ENCODE measurements at regions not wholly inside any gene's neighbourhood (a gene's known extent, or its start where the extent isn't known, plus 50 kb on each side); places are given as distances from the start of the nearest gene placed in this dataset.
"Not testable (repeated sequence)": the region's sequence is repeated elsewhere in the genome, so short reads cannot be mapped to it uniquely, and the experiment has no call there.

DNA sequence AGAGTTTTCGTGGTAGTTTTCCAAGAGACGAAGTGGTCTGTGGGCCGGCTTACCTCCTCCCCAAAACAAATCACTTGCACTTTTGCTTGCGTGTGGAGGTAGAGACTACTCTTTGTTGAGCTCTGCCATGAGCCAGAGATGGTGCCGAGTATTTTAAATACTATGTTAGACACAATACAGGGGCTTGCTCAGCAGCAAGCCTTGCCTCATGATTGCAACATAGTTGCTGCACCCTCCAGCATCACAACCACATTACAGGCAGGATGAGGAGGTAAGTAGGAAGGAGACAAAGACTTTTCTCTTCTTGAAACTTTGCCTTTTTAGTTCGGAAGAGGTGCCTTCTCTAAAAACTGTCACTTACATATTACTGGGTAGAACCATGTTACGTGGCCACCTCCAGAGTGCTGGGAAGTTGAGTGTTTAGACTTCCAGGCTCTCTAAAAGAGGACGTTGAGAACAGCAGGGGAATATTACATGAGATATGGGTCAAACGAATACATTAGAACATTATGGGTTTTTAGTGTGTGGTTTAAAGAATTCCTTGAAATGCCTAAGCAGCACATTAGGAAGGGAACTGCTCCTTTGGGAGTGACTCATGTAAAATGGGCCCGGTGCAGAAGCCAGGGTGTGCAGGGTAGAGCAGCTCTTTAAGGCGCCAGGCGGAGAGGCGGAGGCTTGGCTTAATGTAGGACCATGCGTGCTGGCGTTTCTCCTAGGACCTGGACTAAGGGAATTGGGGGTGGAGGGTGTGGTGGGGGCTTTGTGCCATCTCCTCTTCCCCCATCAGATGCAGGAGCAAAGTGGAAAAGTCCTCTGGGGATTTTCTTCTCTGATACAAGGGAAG is 110.6 kb upstream of the PRMT8 start:
- no peak overlapping the region for H3K4me3 ChIP-seq
- H3K27ac ChIP-seq = no peak overlapping the region
- intact Hi-C loops (cut with DNase I) = no loop called here
- no peaks in the 10 kb centered on the region for H3K9me3 ChIP-seq
- TF ChIP-seq, protein P1, sequence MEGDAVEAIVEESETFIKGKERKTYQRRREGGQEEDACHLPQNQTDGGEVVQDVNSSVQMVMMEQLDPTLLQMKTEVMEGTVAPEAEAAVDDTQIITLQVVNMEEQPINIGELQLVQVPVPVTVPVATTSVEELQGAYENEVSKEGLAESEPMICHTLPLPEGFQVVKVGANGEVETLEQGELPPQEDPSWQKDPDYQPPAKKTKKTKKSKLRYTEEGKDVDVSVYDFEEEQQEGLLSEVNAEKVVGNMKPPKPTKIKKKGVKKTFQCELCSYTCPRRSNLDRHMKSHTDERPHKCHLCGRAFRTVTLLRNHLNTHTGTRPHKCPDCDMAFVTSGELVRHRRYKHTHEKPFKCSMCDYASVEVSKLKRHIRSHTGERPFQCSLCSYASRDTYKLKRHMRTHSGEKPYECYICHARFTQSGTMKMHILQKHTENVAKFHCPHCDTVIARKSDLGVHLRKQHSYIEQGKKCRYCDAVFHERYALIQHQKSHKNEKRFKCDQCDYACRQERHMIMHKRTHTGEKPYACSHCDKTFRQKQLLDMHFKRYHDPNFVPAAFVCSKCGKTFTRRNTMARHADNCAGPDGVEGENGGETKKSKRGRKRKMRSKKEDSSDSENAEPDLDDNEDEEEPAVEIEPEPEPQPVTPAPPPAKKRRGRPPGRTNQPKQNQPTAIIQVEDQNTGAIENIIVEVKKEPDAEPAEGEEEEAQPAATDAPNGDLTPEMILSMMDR (IDR thresholded peaks at IDR 0.05) = no peak
- DNase-seq (no peak), ATAC-seq (no peak)
- peaks cover 5% of the 10 kb centered on the region for H3K4me1 ChIP-seq
- no peaks in the 10 kb centered on the region for H3K27me3 ChIP-seq
- H3K36me3 ChIP-seq = no peaks in the 10 kb centered on the region

DNA sequence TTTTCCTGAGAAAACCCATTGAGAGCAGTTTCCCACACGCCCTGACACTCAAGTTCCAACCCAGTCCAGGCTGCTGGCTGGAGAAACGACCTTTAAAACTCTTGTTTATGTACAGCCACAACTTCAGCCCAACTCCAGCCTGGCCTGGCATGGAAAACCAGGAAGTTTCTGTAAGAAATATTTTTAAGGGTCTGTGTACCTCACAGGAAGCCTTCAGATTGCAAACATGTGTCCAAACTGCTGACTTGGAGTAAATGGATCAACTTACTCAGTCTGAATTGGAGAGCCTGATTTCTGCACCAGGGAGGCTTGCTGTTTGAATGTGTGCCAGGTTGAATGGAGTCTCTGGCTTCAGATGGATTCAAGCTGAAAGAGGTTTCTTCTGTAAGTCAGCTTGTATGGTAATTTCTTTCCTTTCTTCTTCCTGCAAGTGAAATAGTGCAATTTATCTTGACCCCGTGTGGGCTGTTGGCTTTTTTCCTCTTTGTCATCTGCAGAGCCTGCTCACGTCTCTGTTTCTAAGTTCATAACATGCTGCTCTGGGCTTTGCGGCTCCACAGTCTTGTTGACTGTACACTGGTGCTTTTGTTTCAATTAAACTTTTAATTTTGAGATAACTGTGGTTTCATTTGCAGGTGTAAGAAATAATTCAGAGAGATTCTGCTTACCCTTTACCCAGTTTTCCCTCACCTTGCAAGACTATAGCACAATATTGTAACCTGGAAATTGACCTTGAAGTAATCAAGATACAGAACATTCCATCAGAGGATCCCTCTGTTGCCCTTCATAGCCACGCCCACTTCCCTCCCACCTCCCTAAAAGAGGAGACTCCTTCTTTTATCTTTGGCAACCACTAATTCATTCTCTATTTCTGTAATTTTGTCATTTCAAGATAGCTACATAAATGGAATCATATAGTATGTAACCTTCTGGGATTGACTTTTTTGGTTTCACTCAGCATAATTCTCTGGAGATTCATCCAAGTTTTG is 109.7 kb upstream of the PRMT8 start:
- DNase-seq = no peak
- peaks cover 4% of the 10 kb centered on the region for H3K27me3 ChIP-seq
- peaks cover 5% of the 10 kb centered on the region for H3K4me1 ChIP-seq
- TF ChIP-seq, protein P1 (IDR thresholded peaks at IDR 0.05) = no peak
- ATAC-seq = no peak
- no peaks in the 10 kb centered on the region for H3K36me3 ChIP-seq
- H3K27ac ChIP-seq = no peak overlapping the region
- H3K9me3 ChIP-seq = no peaks in the 10 kb centered on the region
- intact Hi-C loops (cut with DNase I) = no loop called here
- no peak overlapping the region for H3K4me3 ChIP-seq

DNA sequence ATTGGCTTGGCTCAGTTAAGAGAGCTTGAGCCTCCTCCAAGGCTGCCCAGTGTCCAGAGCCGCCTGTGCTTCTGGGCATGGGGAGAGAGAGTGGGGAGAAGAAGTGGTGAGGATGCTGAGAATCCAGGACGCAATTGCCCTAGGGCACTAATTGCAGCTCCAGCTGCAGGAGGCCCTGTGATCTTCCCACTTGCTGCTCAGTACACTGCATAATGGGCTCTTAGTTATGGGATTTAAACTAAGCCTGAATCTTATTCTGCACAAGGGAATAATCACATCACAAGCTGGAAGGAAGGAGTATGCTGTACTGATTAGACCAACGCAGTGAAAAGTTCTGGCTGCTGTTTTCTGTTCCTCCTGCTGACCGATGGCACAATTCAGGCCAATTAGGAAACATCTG is 101.0 kb upstream of the PRMT8 start:
- H3K4me1 ChIP-seq = no peaks in the 10 kb centered on the region
- peaks cover 8% of the 10 kb centered on the region for H3K27me3 ChIP-seq
- no peaks in the 10 kb centered on the region for H3K9me3 ChIP-seq
- ATAC-seq = no peak
- H3K4me3 ChIP-seq = no peak overlapping the region
- DNase-seq = no peak
- intact Hi-C loops (cut with DNase I) = no loop called here
- no peak overlapping the region for H3K27ac ChIP-seq
- H3K36me3 ChIP-seq = no peaks in the 10 kb centered on the region
- TF ChIP-seq, protein P1 (IDR thresholded peaks at IDR 0.05) = no peak

DNA sequence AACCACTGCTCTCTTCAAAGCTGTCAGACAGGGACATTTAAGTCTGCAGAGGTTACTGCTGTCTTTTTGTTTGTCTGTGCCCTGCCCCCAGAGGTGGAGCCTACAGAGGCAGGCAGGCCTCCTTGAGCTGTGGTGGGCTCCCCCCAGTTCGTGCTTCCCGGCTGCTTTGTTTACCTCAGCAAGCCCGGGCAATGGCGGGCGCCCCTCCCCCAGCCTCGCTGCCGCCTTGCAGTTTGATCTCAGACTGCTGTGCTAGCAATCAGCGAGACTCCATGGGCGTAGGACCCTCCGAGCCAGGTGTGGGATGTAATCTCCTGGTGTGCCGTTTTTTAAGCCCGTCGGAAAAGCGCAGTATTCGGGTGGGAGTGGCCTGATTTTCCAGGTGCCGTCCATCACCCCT is 93.4 kb upstream of the PRMT8 start:
- H3K9me3 ChIP-seq, DNase-seq, ATAC-seq: not testable (repeated sequence)

DNA sequence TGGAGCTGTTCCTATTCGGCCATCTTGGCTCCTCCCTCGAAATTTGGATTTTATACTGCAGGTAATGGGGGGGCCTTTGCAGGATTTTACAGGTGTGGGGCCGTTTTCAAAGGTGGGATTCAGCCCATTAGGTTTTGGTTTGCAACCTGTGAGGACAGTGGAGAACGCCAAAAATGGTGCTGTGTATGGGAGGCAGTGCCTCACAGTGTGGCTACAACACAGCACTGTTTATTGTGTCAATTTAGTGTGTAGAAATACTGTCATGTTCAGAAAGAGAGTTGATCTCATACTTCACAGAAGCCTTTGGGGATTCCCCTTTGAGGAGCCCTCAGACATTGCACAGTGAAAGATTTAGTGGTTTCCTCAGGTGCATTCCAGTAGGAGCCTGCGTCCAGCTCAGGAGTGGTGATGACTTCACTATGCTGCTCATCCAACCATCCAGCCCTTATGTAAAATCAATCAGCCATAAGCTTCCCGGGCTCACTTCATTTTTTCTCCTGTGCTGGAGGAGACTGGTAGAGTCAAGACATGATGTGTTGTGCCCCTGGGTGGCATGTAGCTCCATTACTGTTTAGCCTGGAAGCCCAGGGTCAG is 92.7 kb upstream of the PRMT8 start:
- no peak overlapping the region for H3K4me3 ChIP-seq
- ATAC-seq (no peak), DNase-seq (no peak)
- no peak overlapping the region for H3K27ac ChIP-seq
- TF ChIP-seq, protein P1 (IDR thresholded peaks at IDR 0.05) = no peak
- peaks cover 18% of the 10 kb centered on the region for H3K27me3 ChIP-seq
- intact Hi-C loops (cut with DNase I) = no loop called here
- no peaks in the 10 kb centered on the region for H3K36me3 ChIP-seq
- no peaks in the 10 kb centered on the region for H3K4me1 ChIP-seq
- no peaks in the 10 kb centered on the region for H3K9me3 ChIP-seq

More for the DNA sequence above, 93.4 kb upstream of the PRMT8 start:
- H3K36me3 ChIP-seq; intact Hi-C loops (cut with DNase I); H3K27ac ChIP-seq; H3K4me1 ChIP-seq; H3K4me3 ChIP-seq: not testable (repeated sequence)
- peaks cover 18% of the 10 kb centered on the region for H3K27me3 ChIP-seq

Measured in upper lobe of right lung (tissue), 1 donor.